GM12864 (cell line): ENCODE measurements at regions not wholly inside any gene's neighbourhood (a gene's known extent, or its start where the extent isn't known, plus 50 kb on each side); places are given as distances from the start of the nearest gene placed in this dataset.

Experiments
- DNase-seq: peaks from one replicate; pipeline ENCODE4 v3.0.0-alpha.2; 2011; ENCODE audit warnings: low read depth
- H3K4me3 ChIP-seq: 2 replicates; pipeline ENCODE4 v1.5.1; 2011; ENCODE audit warnings: mild to moderate bottlenecking, low read depth, low read length, control low read depth
- CTCF ChIP-seq: IDR thresholded peaks from 2 replicates; pipeline ENCODE4 v1.5.1; 2011; ENCODE audit warnings: low read depth, mild to moderate bottlenecking, moderate library complexity, low read length, control low read depth, inconsistent platforms; ENCODE audit errors: missing control alignments

- TF ChIP-seq CTCF: no peak
- H3K4me3 ChIP-seq: no peak overlapping the region
- DNase-seq: no peak
These were observed 113.4 kb upstream of the KCNJ16 start for GRCh38 chr17:69961501-69962145.

GRCh38 chr17:69962436-69962995 lies 112.5 kb upstream of the KCNJ16 start:
- no peak for TF ChIP-seq CTCF
- DNase-seq: no peak
- H3K4me3 ChIP-seq: no peak overlapping the region

- H3K4me3 ChIP-seq: no peak overlapping the region
- DNase-seq: no peak
- TF ChIP-seq CTCF: no peak
These were observed 107.1 kb upstream of the KCNJ16 start for GRCh38 chr17:69967910-69968411.

- no peak for DNase-seq
- no peak for TF ChIP-seq CTCF
- H3K4me3 ChIP-seq: no peak overlapping the region
These were observed 105.1 kb upstream of the KCNJ16 start for GRCh38 chr17:69969897-69970296.

GRCh38 chr17:69972251-69972650 lies 102.8 kb upstream of the KCNJ16 start:
- H3K4me3 ChIP-seq: no peak overlapping the region
- DNase-seq: no peak
- no peak for TF ChIP-seq CTCF

GRCh38 chr17:69975808-69976207 lies 99.2 kb upstream of the KCNJ16 start:
- no peak for TF ChIP-seq CTCF
- no peak for DNase-seq
- H3K4me3 ChIP-seq: no peak overlapping the region
